DMS 273 (cell line): ENCODE measurements at regions not wholly inside any gene's neighbourhood (a gene's known extent, or its start where the extent isn't known, plus 50 kb on each side); places are given as distances from the start of the nearest gene placed in this dataset.

ENCODE experiments used
- DNase-seq: peaks from one replicate; lab custom pipeline; 2025; ENCODE audit not compliant: unreplicated experiment; lab: John Stamatoyannopoulos, UW

- no peak for DNase-seq
These were observed 216.0 kb upstream of the ZNF32 start for GRCh38 chr10:43864656-43865055.

GRCh38 chr10:43863859-43864591 lies 215.3 kb upstream of the ZNF32 start:
- DNase-seq: no peak

GRCh38 chr10:43863270-43863669 lies 214.6 kb upstream of the ZNF32 start:
- no peak for DNase-seq

GRCh38 chr10:43862756-43863155 lies 214.1 kb upstream of the ZNF32 start:
- no peak for DNase-seq

GRCh38 chr10:43861966-43862751 lies 213.5 kb upstream of the ZNF32 start:
- DNase-seq: no peak

GRCh38 chr10:43859016-43859525 lies 210.4 kb upstream of the ZNF32 start:
- no peak for DNase-seq

- DNase-seq: no peak
These were observed 209.2 kb upstream of the ZNF32 start for GRCh38 chr10:43857931-43858315.

GRCh38 chr10:43857206-43857930 lies 208.7 kb upstream of the ZNF32 start:
- DNase-seq: peak; percentile 55

GRCh38 chr10:43856299-43856698 lies 207.6 kb upstream of the ZNF32 start:
- no peak for DNase-seq

GRCh38 chr10:43855667-43856210 lies 207.1 kb upstream of the ZNF32 start:
- DNase-seq: peak; percentile 44

- peak; percentile 11 for DNase-seq
These were observed 205.3 kb upstream of the ZNF32 start for GRCh38 chr10:43854007-43854406.

- no peak for DNase-seq
These were observed 204.7 kb upstream of the ZNF32 start for GRCh38 chr10:43853369-43853768.

GRCh38 chr10:43852644-43853214 lies 204.0 kb upstream of the ZNF32 start:
- DNase-seq: no peak

- DNase-seq: peak; percentile 55
These were observed 203.5 kb upstream of the ZNF32 start for GRCh38 chr10:43852149-43852548.

GRCh38 chr10:43851030-43851429 lies 202.3 kb upstream of the ZNF32 start:
- no peak for DNase-seq

- no peak for DNase-seq
These were observed 200.9 kb upstream of the ZNF32 start for GRCh38 chr10:43849551-43849950.

GRCh38 chr10:43846968-43847367 lies 198.3 kb upstream of the ZNF32 start:
- DNase-seq: no peak

GRCh38 chr10:43846187-43846680 lies 197.6 kb upstream of the ZNF32 start:
- DNase-seq: no peak

- DNase-seq: peak; percentile 1
These were observed 196.4 kb upstream of the ZNF32 start for GRCh38 chr10:43845121-43845520.

GRCh38 chr10:43844221-43844620 lies 195.5 kb upstream of the ZNF32 start:
- no peak for DNase-seq
